ENCODE measurements at regions not wholly inside any gene's neighbourhood (a gene's known extent, or its start where the extent isn't known, plus 50 kb on each side); places are given as distances from the start of the nearest gene placed in this dataset.
A peak's percentile ranks its signal among the peaks of the same experiment; 100 is the strongest.

DNA sequence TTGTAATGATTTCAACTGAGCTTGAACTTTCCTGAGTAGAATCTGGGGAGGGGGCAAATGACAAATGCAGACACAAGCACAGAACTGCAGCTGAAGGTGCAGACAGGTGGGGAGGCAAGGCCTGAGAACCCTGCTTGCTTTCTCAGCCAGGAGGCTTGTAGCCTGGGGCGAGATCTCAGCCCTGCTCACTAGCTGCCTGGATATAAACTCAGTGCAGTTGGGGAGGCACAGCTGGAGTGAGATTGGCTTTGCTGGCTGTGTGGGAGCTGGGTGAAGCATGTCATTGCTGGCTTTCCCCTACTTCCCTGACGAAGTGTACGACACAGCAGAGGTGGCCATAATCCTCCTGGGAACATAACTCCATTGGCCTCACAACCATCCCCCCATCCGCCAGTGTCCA, 55.5 kb upstream of the NEXMIF start:
- Histone ChIP-seq H4K20me1 (ENCODE audit: low read depth) (no peaks in the 10 kb centered on the region), H3K27ac (no peak overlapping the region), H3K9ac (no peak overlapping the region), H3K9me3 (ENCODE audit: low read depth) (no peaks in the 10 kb centered on the region), H3K4me3 (no peak overlapping the region), H3K79me2 (ENCODE audit: low read depth) (no peaks in the 10 kb centered on the region), H3K36me3 (no peaks in the 10 kb centered on the region), H3K4me2 (no peak overlapping the region), H3F3A (ENCODE audit: low read depth) (no peaks in the 10 kb centered on the region), H3K4me1 (no peaks in the 10 kb centered on the region), H3K27me3 (no peaks in the 10 kb centered on the region), H2AFZ (replicated peaks) (no peak overlapping the region)
- no peak overlapping the region for H3K4me3 Mint-ChIP-seq
- H3K36me3 Mint-ChIP-seq, result no peaks in the 10 kb centered on the region
- H3K4me1 Mint-ChIP-seq, result no peaks in the 10 kb centered on the region
- no peak overlapping the region for H3K27ac Mint-ChIP-seq
- no peak for TF ChIP-seq EZH2phosphoT487 (IDR thresholded peaks at IDR 0.05)
- TF ChIP-seq, protein P1, sequence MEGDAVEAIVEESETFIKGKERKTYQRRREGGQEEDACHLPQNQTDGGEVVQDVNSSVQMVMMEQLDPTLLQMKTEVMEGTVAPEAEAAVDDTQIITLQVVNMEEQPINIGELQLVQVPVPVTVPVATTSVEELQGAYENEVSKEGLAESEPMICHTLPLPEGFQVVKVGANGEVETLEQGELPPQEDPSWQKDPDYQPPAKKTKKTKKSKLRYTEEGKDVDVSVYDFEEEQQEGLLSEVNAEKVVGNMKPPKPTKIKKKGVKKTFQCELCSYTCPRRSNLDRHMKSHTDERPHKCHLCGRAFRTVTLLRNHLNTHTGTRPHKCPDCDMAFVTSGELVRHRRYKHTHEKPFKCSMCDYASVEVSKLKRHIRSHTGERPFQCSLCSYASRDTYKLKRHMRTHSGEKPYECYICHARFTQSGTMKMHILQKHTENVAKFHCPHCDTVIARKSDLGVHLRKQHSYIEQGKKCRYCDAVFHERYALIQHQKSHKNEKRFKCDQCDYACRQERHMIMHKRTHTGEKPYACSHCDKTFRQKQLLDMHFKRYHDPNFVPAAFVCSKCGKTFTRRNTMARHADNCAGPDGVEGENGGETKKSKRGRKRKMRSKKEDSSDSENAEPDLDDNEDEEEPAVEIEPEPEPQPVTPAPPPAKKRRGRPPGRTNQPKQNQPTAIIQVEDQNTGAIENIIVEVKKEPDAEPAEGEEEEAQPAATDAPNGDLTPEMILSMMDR (IDR thresholded peaks at IDR 0.05), result no peak
- TF ChIP-seq EZH2 (IDR thresholded peaks at IDR 0.05), result no peak
- peak; percentile 1 for DNase-seq (ENCODE audit: low spot score)
- H3K9me3 Mint-ChIP-seq, result peaks cover 4% of the 10 kb centered on the region
- H3K27me3 Mint-ChIP-seq (ENCODE audit: insufficient read depth, low read depth), result no peaks in the 10 kb centered on the region

All from neural progenitor cell (in vitro differentiated cells).